Choroid plexus epithelial cell (primary cell): ENCODE measurements at regions not wholly inside any gene's neighbourhood (a gene's known extent, or its start where the extent isn't known, plus 50 kb on each side); places are given as distances from the start of the nearest gene placed in this dataset.
"Not testable (repeated sequence)": the region's sequence is repeated elsewhere in the genome, so short reads cannot be mapped to it uniquely, and the experiment has no call there.

Experiments used
- DNase-seq: peaks from one replicate; pipeline ENCODE4 v3.0.0-alpha.2; 2010; ENCODE audit warnings: low read depth
- H3K4me3 ChIP-seq: 2 replicates; pipeline ENCODE4 v1.5.1; 2011; ENCODE audit warnings: low read depth, mild to moderate bottlenecking, control low read depth, low read length, moderate library complexity
- CTCF ChIP-seq: conservative IDR thresholded peaks from 2 replicates; pipeline ENCODE4 v1.5.1; 2011; ENCODE audit warnings: low read depth, mild to moderate bottlenecking, control low read depth, inconsistent platforms, low read length, moderate library complexity

- TF ChIP-seq CTCF: no peak
- H3K4me3 ChIP-seq: no peak overlapping the region
- DNase-seq: peak; percentile 26
Measured at GRCh38 chr12:61291647-61292046, 968.6 kb upstream of the USP15 start.

- not testable (repeated sequence) for H3K4me3 ChIP-seq
Measured at GRCh38 chr12:61294011-61294410, 966.2 kb upstream of the USP15 start.

GRCh38 chr12:61301817-61302216 lies 958.4 kb upstream of the USP15 start:
- no peak for TF ChIP-seq CTCF
- no peak for DNase-seq

More at GRCh38 chr12:61294011-61294410, 966.2 kb upstream of the USP15 start:
- not testable (repeated sequence) for DNase-seq

GRCh38 chr12:61302282-61302681 lies 957.9 kb upstream of the USP15 start:
- DNase-seq: no peak
- TF ChIP-seq CTCF: no peak
- no peak overlapping the region for H3K4me3 ChIP-seq

More at GRCh38 chr12:61301817-61302216, 958.4 kb upstream of the USP15 start:
- H3K4me3 ChIP-seq: no peak overlapping the region

GRCh38 chr12:61308220-61308619 lies 952.0 kb upstream of the USP15 start:
- DNase-seq: no peak
- TF ChIP-seq CTCF: no peak
- no peak overlapping the region for H3K4me3 ChIP-seq

GRCh38 chr12:61311413-61311812 lies 948.8 kb upstream of the USP15 start:
- TF ChIP-seq CTCF: no peak
- H3K4me3 ChIP-seq: no peak overlapping the region
- DNase-seq: no peak

- no peak overlapping the region for H3K4me3 ChIP-seq
- no peak for TF ChIP-seq CTCF
- no peak for DNase-seq
Measured at GRCh38 chr12:61348871-61349270, 911.3 kb upstream of the USP15 start.

- TF ChIP-seq CTCF: no peak
- no peak overlapping the region for H3K4me3 ChIP-seq
- no peak for DNase-seq
Measured at GRCh38 chr12:61355105-61355504, 905.1 kb upstream of the USP15 start.
